ENCODE measurements at regions not wholly inside any gene's neighbourhood (a gene's known extent, or its start where the extent isn't known, plus 50 kb on each side); places are given as distances from the start of the nearest gene placed in this dataset.
"Not testable (repeated sequence)": the region's sequence is repeated elsewhere in the genome, so short reads cannot be mapped to it uniquely, and the experiment has no call there.

GRCh38 chr3:82110721-82111120 lies 349.3 kb upstream of the GBE1 start:
- H3K79me2 ChIP-seq (ENCODE audit: control insufficient read depth, insufficient read depth, low read length); H3K9me3 ChIP-seq (replicated peaks; ENCODE audit: control insufficient read depth, insufficient read depth, low read depth, low read length); H3K9ac ChIP-seq (ENCODE audit: insufficient read depth in 1 of 2, low read depth in 2 of 2, low read length in 2 of 2); H3K9me1 ChIP-seq (ENCODE audit: control insufficient read depth, insufficient read depth, low read length); H3K36me3 ChIP-seq (ENCODE audit: control insufficient read depth, insufficient read depth, low read length); DNase-seq (ENCODE audit: extremely low read depth in 1 of 4, low spot score in 3 of 4); H3K4me1 ChIP-seq (replicated peaks in 1 of 2; ENCODE audit: control insufficient read depth in 2 of 2, insufficient read depth in 2 of 2, low read length in 2 of 2); ATAC-seq; in situ Hi-C loops (cut with MboI); FAIRE-seq; H3K27ac ChIP-seq (ENCODE audit: extremely low read depth, low read depth, low read length); BruUV-seq (replicated peaks); CTCF ChIA-PET (ENCODE audit: low intra/inter-chr PET ratio); H2AFZ ChIP-seq (ENCODE audit: low read depth, low read length); H3K4me3 ChIP-seq; intact Hi-C loops (cut with micrococcal nuclease); H3K4me2 ChIP-seq (ENCODE audit: insufficient read depth, low read length); POLR2A ChIA-PET; H4K20me1 ChIP-seq (replicated peaks; ENCODE audit: control insufficient read depth, insufficient read depth, low read length); H3K27me3 ChIP-seq (ENCODE audit: control insufficient read depth in 2 of 2, insufficient read depth in 2 of 2, low read length in 2 of 2): not testable (repeated sequence)
- WGBS (ENCODE audit: insufficient coverage, low coverage, missing lambda C conversion rate): 0% methylated on average over 5 of the region's 14 CpGs

GRCh38 chr3:82103241-82103640 lies 341.8 kb upstream of the GBE1 start:
- CTCF ChIA-PET (ENCODE audit: low intra/inter-chr PET ratio): no interaction called here
- H3K4me1 ChIP-seq (replicated peaks in 1 of 2; ENCODE audit: control insufficient read depth in 2 of 2, insufficient read depth in 2 of 2, low read length in 2 of 2): no peaks in the 10 kb centered on the region
- no peaks in the 10 kb centered on the region for H3K27me3 ChIP-seq (ENCODE audit: control insufficient read depth in 2 of 2, insufficient read depth in 2 of 2, low read length in 2 of 2)
- no peaks in the 10 kb centered on the region for H3K9me3 ChIP-seq (replicated peaks; ENCODE audit: control insufficient read depth, insufficient read depth, low read depth, low read length)
- no peaks in the 10 kb centered on the region for H3K9me1 ChIP-seq (ENCODE audit: control insufficient read depth, insufficient read depth, low read length)
- no CpG with 5 or more reads among the region's 1 CpG for WGBS (ENCODE audit: insufficient coverage, low coverage, missing lambda C conversion rate)
- DNase-seq (ENCODE audit: extremely low read depth in 1 of 4, low spot score in 3 of 4): no peak
- no peaks in the 10 kb centered on the region for H4K20me1 ChIP-seq (replicated peaks; ENCODE audit: control insufficient read depth, insufficient read depth, low read length)
- no TSS peak for BruUV-seq (replicated peaks)
- H3K36me3 ChIP-seq (ENCODE audit: control insufficient read depth, insufficient read depth, low read length): no peaks in the 10 kb centered on the region
- no peak overlapping the region for H3K4me2 ChIP-seq (ENCODE audit: insufficient read depth, low read length)
- H3K27ac ChIP-seq (ENCODE audit: extremely low read depth, low read depth, low read length): no peak overlapping the region
- no peak overlapping the region for H3K9ac ChIP-seq (ENCODE audit: insufficient read depth in 1 of 2, low read depth in 2 of 2, low read length in 2 of 2)
- H3K79me2 ChIP-seq (ENCODE audit: control insufficient read depth, insufficient read depth, low read length): no peaks in the 10 kb centered on the region
- H3K4me3 ChIP-seq: no peak overlapping the region
- intact Hi-C loops (cut with micrococcal nuclease) (no loop called here), in situ Hi-C loops (cut with MboI) (no loop called here)
- no peak for ATAC-seq
- H2AFZ ChIP-seq (ENCODE audit: low read depth, low read length): no peak overlapping the region
- POLR2A ChIA-PET: no interaction called here
- FAIRE-seq: no peak
- no peak for TF ChIP-seq RBFOX2 (IDR thresholded peaks at IDR 0.05; ENCODE audit: low read depth, low read length)
- TF ChIP-seq POLR2A (conservative IDR thresholded peaks at IDR 0.05): no peak
- TF ChIP-seq, protein P1, sequence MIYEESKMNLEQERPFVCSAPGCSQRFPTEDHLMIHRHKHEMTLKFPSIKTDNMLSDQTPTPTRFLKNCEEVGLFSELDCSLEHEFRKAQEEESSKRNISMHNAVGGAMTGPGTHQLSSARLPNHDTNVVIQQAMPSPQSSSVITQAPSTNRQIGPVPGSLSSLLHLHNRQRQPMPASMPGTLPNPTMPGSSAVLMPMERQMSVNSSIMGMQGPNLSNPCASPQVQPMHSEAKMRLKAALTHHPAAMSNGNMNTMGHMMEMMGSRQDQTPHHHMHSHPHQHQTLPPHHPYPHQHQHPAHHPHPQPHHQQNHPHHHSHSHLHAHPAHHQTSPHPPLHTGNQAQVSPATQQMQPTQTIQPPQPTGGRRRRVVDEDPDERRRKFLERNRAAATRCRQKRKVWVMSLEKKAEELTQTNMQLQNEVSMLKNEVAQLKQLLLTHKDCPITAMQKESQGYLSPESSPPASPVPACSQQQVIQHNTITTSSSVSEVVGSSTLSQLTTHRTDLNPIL (CRISPR knock-in tag; IDR thresholded peaks at IDR 0.05): no peak
- no peak for TF ChIP-seq ZNF347 (CRISPR knock-in tag; IDR thresholded peaks at IDR 0.05; ENCODE audit: low read depth)
- TF ChIP-seq HSF4 (CRISPR knock-in tag; IDR thresholded peaks at IDR 0.05; ENCODE audit: borderline replicate concordance): no peak
- no peak for TF ChIP-seq ZNF232 (CRISPR knock-in tag; IDR thresholded peaks at IDR 0.05)
- no peak for TF ChIP-seq IRF9 (tag; IDR thresholded peaks at IDR 0.05)
- no peak for TF ChIP-seq SMAD1 (IDR thresholded peaks at IDR 0.05; ENCODE audit: low read depth, low read length, partially characterized antibody)
- TF ChIP-seq CBX8 (IDR thresholded peaks at IDR 0.05; ENCODE audit: borderline replicate concordance, extremely low read depth, low read depth, low read length, poor library complexity, severe bottlenecking): no peak
- TF ChIP-seq E2F1 (CRISPR knock-in tag; IDR thresholded peaks at IDR 0.05): no peak
- no peak for TF ChIP-seq HOMEZ (CRISPR knock-in tag; IDR thresholded peaks at IDR 0.05)
- no peak for TF ChIP-seq ZEB2 (IDR thresholded peaks at IDR 0.05)
